SH-SY5Y (cell line): ENCODE measurements at regions not wholly inside any gene's neighbourhood (a gene's known extent, or its start where the extent isn't known, plus 50 kb on each side); places are given as distances from the start of the nearest gene placed in this dataset.

ENCODE experiments used
- GATA2 ChIP-seq: IDR thresholded peaks from 2 replicates; pipeline ENCODE4 v1.6.1; 2011; ENCODE audit warnings: mild to moderate bottlenecking, low read depth, low read length
- GATA3 ChIP-seq: IDR thresholded peaks from 2 replicates; pipeline ENCODE4 v1.6.1; 2011; ENCODE audit warnings: low read depth, mild to moderate bottlenecking, low read length, moderate library complexity

DNA sequence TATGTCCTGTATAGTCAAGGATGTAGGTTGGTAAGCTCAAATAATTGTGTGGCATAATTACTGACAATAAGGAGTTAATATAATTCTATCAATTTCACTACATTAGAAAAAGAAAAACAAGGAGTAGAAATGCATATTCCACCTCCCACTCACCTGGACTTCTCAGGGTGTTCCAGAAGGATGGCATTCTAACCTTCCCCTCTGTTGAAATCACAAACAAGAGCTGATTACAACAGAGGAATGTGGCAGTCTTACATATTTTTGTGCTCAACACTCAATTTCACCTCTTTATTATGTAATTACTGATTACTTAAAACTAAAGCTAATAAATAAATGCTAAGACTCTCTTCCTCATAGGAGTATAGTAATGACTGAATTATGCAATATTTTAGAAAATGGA, 745.3 kb downstream of the DTWD2 start:
- TF ChIP-seq GATA3 (no peak), GATA2 (no peak)

DNA sequence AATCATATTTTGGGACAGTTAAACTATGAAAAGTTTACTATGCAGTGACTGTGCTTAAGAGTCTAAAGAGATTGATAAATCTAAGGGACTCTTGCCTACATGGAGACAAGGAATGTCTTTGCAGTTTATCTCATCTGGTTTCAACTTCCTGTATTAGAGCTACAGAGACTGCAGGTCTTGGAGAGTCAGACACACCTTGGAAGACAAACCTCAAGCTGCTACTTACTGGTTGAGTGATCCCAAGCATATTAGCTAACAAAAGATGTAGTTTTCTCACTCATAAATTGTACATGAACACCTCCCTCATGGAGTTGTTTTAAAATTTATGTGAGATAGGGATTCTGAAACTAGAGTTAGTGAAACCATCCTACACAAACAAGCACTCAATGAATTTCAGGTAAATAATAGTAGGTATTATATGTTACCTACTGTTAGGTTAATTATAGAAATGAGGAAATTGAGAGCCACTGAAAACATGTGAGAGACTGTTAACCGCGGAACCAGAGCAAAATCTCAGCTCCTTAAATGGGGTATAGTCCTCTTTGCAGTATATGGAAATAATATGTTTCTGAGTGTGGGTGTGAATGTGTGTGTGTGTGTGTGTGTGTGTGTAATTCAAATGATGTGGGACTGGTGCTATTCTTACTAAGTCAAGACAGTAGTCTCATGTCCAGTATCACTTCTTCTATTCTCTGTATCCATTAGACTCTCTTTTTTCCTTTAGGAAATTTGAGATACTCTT, 752.1 kb downstream of the DTWD2 start:
- TF ChIP-seq GATA3: no peak
- TF ChIP-seq GATA2: no peak

DNA sequence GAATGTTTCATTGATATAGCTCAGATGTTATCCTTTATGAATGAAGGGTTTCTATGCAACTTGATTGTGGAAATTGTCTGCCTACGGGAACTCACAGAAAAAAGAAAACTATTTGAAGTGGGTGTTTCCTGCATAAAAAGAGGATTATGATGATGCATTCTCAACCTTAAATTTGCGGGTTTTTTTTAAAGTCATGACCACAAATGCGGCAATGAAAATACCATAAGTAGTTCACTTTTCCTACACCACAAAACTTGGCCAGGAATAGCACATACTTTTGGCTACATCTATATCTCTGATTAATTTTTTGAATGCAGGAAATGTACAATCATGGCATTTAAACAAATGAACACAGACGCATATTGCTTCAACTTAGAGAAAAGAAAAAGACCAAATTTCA, 754.7 kb downstream of the DTWD2 start:
- TF ChIP-seq GATA3 (no peak), GATA2 (no peak)

DNA sequence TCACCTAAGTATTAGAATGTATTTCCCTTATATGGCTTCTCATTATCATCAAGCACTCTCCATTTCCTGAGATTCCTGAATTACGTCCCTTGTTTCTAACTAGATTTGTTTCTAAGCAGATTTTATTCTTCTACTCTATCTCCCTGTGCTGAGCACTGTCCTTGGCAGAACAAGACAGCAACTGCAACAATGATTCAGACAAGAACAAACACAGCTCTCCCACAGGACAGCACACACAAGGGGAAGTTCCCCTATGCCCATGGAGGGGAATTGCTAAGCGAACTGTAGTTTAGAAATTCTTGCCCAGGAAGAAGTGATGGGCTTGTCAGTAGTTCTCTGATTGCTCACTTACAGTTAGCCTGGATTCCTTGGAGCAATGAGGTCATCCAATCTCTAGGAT, 759.9 kb downstream of the DTWD2 start:
- TF ChIP-seq GATA3 (no peak), GATA2 (no peak)

DNA sequence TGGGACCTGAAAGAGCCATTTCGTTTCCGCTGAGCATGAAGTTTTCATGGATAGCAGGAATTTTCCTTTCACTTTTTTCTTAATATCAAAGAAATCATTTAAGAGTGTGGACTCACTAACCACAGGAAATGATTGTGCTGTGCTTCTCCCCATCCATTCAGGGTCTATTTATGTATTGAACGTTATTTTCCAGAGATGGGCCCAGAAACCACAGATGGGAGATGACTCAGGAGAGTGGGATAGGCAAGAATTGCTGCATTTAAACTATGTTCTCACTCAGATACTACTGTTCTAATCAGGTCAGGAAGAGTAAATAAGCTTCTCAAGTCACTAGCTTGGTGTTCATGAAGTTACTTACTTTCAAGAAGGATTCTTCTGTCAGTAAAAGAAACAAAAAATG, 763.8 kb downstream of the DTWD2 start:
- TF ChIP-seq GATA3 (no peak), GATA2 (no peak)

DNA sequence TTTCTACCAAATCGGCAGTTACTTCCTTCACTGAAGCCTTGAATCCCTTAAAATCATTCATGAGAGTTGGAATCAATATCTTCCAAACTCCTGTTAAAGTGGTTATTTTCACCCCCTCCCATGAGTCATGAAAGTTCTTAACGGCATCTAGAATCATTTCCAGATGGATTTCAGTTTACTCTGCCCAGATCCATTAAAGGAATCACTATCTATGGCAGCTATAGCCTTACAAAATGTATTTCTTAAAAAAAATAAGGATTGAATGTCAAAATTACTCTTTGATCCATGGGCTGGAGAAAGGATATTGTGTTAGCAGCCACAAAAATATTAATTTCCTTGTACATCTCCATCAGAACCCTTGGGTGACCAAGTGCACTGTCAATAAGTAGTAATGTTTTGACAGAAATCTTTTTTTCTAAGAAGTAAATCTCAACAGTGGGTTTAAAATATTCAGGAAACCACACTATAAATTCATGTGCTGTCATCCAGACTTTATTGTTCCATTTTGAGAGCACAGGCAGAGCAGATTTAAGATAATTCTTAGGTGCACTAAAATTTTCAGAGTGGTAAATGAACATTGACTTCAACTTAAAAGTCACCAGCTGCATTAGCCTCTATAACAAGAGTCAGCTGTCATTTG, 767.7 kb downstream of the DTWD2 start:
- no peak for TF ChIP-seq GATA3
- TF ChIP-seq GATA2: no peak

DNA sequence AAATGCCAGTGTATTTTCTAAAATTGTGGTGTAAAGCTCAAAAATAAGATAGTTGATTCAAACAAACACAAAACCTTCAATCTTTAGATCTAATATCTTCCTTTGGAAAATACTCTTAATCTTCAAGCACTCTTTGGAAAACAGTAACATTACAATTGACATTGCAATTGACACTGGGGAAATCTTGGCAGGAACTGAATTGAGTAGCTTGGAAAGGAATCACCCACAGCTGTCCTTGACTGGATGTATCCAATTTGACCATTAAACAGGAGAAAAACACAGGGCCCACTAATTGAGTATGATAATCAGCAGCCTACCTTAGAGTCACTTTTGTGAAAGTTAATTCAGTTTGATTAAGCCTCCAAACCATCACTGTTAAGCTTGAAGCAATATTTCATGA, 776.7 kb downstream of the DTWD2 start:
- no peak for TF ChIP-seq GATA2
- TF ChIP-seq GATA3: no peak

DNA sequence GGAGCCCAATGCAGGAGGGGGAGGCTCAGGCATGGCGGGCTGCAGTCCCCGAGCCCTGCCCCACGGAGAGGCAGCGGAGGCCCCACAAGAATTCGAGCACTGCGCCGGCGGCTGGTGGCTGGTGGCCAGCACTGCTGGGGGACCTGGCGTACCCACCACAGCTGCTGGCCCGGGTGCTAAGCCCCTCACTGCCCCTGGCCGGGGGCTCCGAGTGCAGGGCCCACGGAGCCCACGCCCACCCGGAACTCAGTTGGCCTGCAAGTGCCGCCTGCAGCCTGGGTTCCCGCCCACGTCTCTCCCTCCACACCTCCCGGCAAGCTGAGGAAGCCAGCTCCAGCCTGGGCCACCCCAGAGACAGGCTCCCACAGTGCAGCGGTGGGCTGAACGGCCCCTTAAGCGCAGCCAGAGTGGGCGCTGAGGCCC, 780.3 kb downstream of the DTWD2 start:
- TF ChIP-seq GATA2 (no peak), GATA3 (no peak)

DNA sequence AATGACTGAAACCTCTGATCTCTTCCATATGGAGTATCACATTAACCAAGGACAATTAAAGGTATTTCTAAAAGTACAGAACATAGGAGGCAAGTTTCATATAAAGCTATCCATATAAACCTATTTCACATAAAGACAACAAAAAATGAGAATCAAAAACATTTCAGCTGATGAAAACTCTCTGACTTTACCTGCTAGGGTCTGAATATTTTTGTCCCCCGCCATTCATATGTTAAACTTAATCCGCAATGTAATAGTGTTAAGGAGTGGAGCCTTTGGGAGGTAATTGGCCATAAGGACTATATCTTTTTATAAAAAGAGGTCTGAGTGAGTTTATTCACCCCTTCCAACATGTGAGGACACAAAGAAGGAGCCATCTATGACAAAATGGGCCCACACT, 788.5 kb downstream of the DTWD2 start:
- TF ChIP-seq GATA3 (no peak), GATA2 (no peak)

DNA sequence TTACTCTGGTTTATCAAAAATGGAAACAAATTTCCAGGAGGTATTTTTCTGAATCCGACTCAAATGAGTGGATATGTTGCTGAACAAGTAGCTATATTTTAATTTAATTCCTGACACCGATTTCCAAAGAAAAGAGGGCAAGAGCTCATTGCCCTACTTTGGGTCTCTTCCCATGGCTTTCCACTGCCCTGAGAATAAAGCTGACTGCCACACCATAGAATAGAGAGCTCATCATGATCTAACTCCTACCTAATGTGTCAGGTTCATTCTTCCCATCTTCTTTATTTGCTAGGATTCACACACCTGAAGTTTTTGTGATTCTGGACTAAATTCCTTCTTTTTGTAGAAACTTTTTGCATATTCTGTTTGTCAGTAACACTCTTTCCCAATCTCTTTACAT, 792.1 kb downstream of the DTWD2 start:
- TF ChIP-seq GATA3 (no peak), GATA2 (no peak)

DNA sequence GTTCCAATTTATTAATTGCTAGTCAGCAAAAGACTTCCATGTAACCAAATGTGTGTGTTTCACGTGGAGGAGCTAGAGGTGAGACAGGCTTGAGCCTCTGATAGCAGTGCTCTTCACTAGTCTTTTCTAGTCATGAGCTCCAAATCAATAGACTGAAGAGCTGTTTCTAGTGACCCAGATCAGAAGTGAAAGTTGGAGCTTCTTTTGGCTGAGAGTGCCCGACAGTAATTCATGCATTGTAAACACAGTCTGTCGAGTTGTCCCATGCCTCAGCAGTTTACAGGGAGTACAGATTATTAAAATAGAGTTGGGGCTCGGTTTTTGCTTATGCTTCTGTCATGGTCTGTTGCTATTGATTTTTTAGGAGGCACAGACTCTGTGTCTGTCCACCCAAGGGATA, 793.1 kb downstream of the DTWD2 start:
- no peak for TF ChIP-seq GATA3
- TF ChIP-seq GATA2: no peak

DNA sequence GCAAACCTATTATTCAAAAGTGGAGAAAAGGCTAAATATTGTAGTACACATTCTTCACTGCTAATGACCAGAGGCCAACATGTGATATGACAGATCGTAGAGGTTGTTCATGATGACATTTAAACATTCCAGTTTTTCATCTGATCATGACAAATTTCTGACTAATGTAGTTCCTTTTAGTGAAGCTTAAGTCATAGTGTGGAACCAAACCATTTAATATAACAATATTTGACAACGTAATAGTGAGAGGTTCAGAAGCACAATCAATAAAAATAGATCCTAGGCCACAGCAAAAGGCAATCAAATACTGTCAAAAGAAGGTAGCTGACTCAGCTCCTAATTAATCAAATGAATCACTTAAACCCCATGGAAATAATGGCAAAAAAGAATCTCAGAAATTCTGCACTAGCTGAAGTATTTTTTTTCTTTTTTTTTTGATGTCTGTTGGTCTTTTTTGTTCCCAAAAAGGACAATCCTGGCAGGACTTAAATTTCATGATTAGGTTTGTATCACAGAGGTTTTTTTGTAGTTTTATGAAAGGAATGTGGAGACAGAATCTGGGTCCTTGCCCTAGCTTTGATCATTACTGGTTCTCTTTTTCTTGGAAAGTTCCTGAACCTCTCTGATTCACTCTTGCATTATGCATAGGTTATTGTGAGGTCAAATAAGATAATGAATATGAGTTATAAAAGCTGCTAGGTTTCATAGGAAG, 795.0 kb downstream of the DTWD2 start:
- TF ChIP-seq GATA3 (no peak), GATA2 (no peak)

DNA sequence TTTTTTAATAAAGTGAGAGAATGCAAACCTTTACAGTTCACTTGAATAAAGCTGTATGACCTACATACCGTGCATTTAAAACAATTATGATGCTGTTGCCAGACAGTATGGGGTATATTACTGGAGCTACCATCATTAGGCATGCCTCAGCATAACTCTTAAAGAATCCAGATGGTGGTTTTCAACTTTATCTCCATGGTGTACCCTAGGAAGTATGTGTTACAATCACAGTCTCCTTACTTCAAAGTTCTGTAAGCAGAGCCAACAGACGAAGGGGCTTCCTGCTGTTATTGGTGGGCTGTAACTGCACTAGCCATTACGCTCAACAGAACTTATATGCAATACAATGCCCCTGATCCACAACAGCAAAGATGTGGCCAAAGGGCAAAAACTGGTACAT, 803.3 kb downstream of the DTWD2 start:
- TF ChIP-seq GATA2: no peak
- TF ChIP-seq GATA3: no peak

DNA sequence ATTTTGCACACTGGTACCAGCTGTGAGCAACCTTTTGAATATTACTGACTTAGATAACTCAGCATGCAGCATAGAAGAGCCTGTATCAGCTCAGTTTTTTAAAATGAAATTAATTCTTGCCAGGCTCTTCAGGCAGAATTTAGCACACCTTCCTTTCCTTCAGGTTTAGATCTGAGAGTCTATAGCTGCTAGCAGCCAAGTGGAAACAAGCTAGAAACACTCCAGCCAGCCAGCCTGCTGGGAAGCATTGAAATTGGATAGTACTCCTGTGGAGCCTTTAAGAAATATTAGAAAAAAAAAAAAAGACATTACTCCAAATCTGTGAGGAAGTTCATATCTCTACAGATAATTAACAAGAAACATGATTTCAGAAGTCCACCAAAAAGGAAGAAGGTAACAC, 812.2 kb downstream of the DTWD2 start:
- TF ChIP-seq GATA3 (no peak), GATA2 (no peak)

DNA sequence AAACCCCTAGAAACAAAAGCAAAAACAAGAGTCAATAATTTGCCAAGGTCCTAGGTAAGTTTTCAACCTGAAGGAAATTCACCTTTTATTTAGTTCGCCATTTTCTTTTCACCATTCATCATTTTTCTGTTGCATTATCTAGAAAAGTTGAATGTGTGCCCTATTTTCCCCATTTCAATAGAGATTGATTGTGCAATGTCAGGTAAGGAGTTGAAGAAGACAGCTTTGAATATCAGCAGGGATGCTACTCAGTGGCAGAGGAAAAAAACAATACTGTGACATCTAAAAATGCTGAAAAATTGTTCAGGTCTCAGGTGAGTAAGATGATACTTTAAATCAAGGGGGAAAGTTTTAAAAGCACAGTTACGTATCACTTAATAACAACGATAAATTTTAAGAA, 813.7 kb downstream of the DTWD2 start:
- TF ChIP-seq GATA2 (no peak), GATA3 (no peak)
